ENCODE measurements at regions not wholly inside any gene's neighbourhood (a gene's known extent, or its start where the extent isn't known, plus 50 kb on each side); places are given as distances from the start of the nearest gene placed in this dataset.

GRCh38 chrX:25279510-25279909, 263.7 kb upstream of the ARX start:
- TF ChIP-seq CTCF (IDR thresholded peaks at IDR 0.05) (no peak), POLR2A (IDR thresholded peaks at IDR 0.05) (no peak), POLR2AphosphoS5 (IDR thresholded peaks at IDR 0.05) (no peak)

All from breast epithelium (tissue), 3 donors.